SJCRH30 (cell line): ENCODE measurements at regions not wholly inside any gene's neighbourhood (a gene's known extent, or its start where the extent isn't known, plus 50 kb on each side); places are given as distances from the start of the nearest gene placed in this dataset.

ENCODE experiments used
- DNase-seq, 2 experiments: peaks; one replicate each; pipeline ENCODE4 v3.0.0-alpha.2; 2015 to 2020
- H3K27ac ChIP-seq: fragments of 250-450 bp; sonication (Bioruptor Pico); 2 replicates; pipeline ENCODE4 v1.5.1; 2020; ENCODE audit warnings: mild to moderate bottlenecking, moderate library complexity
- H3K27me3 ChIP-seq: fragments of 250-450 bp; sonication (Bioruptor Pico); 2 replicates; pipeline ENCODE4 v1.5.1; 2020; ENCODE audit warnings: mild to moderate bottlenecking, moderate library complexity
- H3K36me3 ChIP-seq: fragments of 250-450 bp; sonication (Bioruptor Pico); 2 replicates; pipeline ENCODE4 v1.5.1; 2020; ENCODE audit warnings: mild to moderate bottlenecking, moderate library complexity
- H3K4me1 ChIP-seq: fragments of 250-450 bp; sonication (Bioruptor Pico); 2 replicates; pipeline ENCODE4 v1.5.1; 2020; ENCODE audit warnings: mild to moderate bottlenecking, moderate library complexity
- H3K4me3 ChIP-seq: fragments of 250-450 bp; sonication (Bioruptor Pico); 2 replicates; pipeline ENCODE4 v1.5.1; 2020; ENCODE audit warnings: mild to moderate bottlenecking, moderate library complexity
- H3K9me3 ChIP-seq: fragments of 250-450 bp; sonication (Bioruptor Pico); replicated peaks from 2 replicates; pipeline ENCODE4 v1.5.1; 2020; ENCODE audit warnings: mild to moderate bottlenecking, moderate library complexity

GRCh38 chr7:46432708-46433107 lies 511.6 kb upstream of the IGFBP3 start:
- peaks cover 6% of the 10 kb centered on the region; the same call in 1 of the 2 replicates for H3K27me3 ChIP-seq
- no peak overlapping the region for H3K4me3 ChIP-seq
- no peak for DNase-seq
- no peaks in the 10 kb centered on the region for H3K36me3 ChIP-seq
- H3K9me3 ChIP-seq, result 0 out of 2 replicates have a peak, but pooled peaks cover 2% of the 10 kb centered on the region
- no peaks in the 10 kb centered on the region; the same call in 1 of the 2 replicates for H3K4me1 ChIP-seq
- H3K27ac ChIP-seq, result no peak overlapping the region

GRCh38 chr7:46428295-46428694 lies 507.2 kb upstream of the IGFBP3 start:
- H3K27ac ChIP-seq, result no peak overlapping the region
- peaks cover 6% of the 10 kb centered on the region; the same call in 1 of the 2 replicates for H3K27me3 ChIP-seq
- peaks cover 9% of the 10 kb centered on the region; the same call in 1 of the 2 replicates for H3K4me1 ChIP-seq
- H3K9me3 ChIP-seq, result no peaks in the 10 kb centered on the region; the same call in 1 of the 2 replicates
- no peak overlapping the region for H3K4me3 ChIP-seq
- DNase-seq, result no peak
- H3K36me3 ChIP-seq, result no peaks in the 10 kb centered on the region

DNA sequence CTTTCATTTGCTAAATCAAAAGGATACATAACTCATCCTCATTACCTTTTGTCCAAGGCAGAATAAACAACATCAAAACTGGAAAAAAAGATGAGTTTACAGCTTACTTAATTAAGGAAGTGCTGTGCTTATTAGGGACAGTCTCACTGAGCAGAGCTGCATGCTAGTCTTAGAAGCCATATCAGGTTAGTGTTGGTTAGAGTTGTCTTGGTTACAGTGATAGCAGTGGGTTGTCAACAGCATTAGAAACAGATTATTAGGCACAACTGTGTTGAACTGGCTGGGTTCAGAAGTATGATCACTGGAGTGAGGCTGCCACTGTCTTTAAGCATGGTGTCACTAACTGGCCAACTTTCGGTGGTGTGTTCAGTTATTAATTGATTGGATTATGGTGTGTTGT lies 503.9 kb upstream of the IGFBP3 start:
- H3K27ac ChIP-seq, result no peak overlapping the region
- DNase-seq, result no peak
- no peaks in the 10 kb centered on the region for H3K27me3 ChIP-seq
- H3K4me1 ChIP-seq, result peaks cover 14% of the 10 kb centered on the region; the same call in 1 of the 2 replicates
- no peaks in the 10 kb centered on the region; the same call in 1 of the 2 replicates for H3K9me3 ChIP-seq
- H3K4me3 ChIP-seq, result no peak overlapping the region
- H3K36me3 ChIP-seq, result no peaks in the 10 kb centered on the region

DNA sequence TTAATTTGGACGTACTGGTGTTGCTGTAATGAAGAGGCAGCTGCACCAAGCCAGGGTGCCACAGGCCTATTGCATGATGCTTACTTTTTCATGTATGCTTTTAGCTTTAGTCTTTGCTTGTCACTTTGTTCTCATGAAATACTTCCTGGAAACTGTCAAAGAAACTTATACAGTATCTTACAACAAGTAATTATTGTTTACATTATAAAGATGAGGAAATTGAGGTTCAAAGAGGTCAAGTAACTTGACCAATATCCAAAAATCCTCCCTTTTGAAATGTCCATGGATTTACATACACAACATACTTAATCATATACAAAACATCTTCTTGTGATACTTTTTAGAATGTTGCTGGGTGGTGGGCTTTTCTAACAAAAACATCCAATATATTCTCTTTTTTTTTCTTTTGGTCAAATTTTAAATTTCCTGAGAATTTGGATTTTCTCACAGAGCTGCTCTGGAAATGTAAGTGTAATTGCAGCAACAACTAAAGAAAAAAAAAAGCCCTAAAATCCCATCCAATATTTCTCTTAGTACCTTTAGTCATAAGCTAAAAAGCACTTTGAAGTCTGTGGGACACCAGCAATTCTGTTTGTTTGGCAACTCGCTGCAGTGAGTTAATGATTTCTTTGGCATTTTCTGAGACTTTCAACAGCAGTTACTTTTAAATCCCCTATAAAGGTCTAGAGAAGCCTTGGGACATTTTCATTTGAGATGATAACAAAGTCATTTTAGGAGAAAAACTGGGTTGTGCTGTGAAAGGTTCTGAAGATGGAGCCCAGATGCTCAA lies 500.6 kb upstream of the IGFBP3 start:
- Histone ChIP-seq H3K9me3 (no peaks in the 10 kb centered on the region; the same call in 1 of the 2 replicates), H3K27ac (no peak overlapping the region), H3K4me3 (no peak overlapping the region), H3K4me1 (peaks cover 14% of the 10 kb centered on the region; the same call in 1 of the 2 replicates), H3K27me3 (no peaks in the 10 kb centered on the region), H3K36me3 (no peaks in the 10 kb centered on the region)
- no peak for DNase-seq

DNA sequence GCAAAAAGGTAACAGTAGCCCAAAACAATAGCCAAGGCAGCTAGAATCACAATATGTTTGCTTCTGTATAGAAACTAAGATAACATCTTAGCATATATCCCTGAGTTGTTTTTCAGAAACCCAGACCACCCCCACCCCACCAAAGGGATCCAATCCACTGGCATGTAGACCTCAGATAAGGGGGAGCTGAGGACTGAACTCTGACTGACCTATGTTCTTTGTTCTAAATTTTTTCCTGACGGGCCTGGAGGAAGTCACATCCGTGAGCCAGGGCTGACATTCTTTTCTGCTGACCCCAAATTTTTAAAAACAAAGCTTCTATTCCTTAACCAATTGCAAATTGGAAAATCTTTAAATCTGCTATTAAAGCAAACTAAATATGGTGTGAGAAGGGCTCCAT lies 493.9 kb upstream of the IGFBP3 start:
- DNase-seq, result no peak
- no peaks in the 10 kb centered on the region for H3K36me3 ChIP-seq
- H3K4me1 ChIP-seq, result no peaks in the 10 kb centered on the region
- H3K4me3 ChIP-seq, result no peak overlapping the region
- no peaks in the 10 kb centered on the region for H3K9me3 ChIP-seq
- H3K27ac ChIP-seq, result no peak overlapping the region
- H3K27me3 ChIP-seq, result no peaks in the 10 kb centered on the region

DNA sequence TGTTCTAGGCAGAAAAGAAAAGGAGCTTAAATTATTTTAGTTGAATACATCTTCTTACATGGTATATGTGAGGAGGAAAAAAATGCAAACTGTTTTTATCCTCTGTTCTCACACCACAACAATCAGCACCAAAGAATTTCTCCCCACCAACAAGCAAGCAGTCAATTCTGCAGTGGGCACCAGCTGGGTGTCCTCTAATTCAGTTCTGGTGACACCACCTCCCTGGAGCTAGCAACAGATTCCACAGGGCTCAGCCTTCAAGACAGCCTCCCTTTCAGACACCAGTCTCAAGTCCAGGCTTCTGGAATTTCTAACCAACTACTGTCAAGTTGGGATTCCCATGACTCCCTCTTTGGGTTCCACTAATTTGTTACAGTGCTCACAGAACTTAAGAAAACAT lies 490.2 kb upstream of the IGFBP3 start:
- no peak for DNase-seq
- Histone ChIP-seq H3K27ac (no peak overlapping the region), H3K27me3 (no peaks in the 10 kb centered on the region), H3K36me3 (no peaks in the 10 kb centered on the region), H3K4me3 (no peak overlapping the region), H3K4me1 (no peaks in the 10 kb centered on the region), H3K9me3 (no peaks in the 10 kb centered on the region)

DNA sequence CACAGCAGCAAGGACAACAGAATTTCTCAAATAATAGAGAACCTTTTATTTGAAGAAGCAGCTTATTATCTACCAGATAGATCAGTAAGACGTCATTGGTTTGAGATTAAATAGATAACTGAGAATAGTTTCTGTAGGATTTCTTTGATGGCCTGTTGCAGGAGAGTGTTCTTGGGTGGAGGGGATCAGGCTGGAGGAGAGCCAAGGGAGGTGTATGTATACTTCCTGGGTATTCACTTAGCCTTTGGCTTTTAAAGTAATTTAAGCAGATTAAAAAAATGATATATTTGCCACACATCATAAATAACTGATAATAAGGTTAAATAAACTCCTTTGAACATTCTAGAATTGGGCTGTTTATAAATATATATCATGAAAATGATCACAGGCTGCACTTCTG lies 486.1 kb upstream of the IGFBP3 start:
- Histone ChIP-seq H3K36me3 (no peaks in the 10 kb centered on the region), H3K27me3 (no peaks in the 10 kb centered on the region), H3K4me1 (no peaks in the 10 kb centered on the region), H3K27ac (no peak overlapping the region), H3K9me3 (no peaks in the 10 kb centered on the region), H3K4me3 (no peak overlapping the region)
- no peak for DNase-seq

- H3K4me3 ChIP-seq, result no peak overlapping the region
- H3K36me3 ChIP-seq, result no peaks in the 10 kb centered on the region
- H3K4me1 ChIP-seq, result no peaks in the 10 kb centered on the region
- DNase-seq, result peak in 1 of 2 experiments; percentile 17
- H3K27me3 ChIP-seq, result no peaks in the 10 kb centered on the region
- no peak overlapping the region for H3K27ac ChIP-seq
- H3K9me3 ChIP-seq, result no peaks in the 10 kb centered on the region
These were observed 476.5 kb upstream of the IGFBP3 start for GRCh38 chr7:46397591-46397990.

- no peaks in the 10 kb centered on the region for H3K9me3 ChIP-seq
- no peaks in the 10 kb centered on the region for H3K27me3 ChIP-seq
- DNase-seq, result no peak
- H3K36me3 ChIP-seq, result no peaks in the 10 kb centered on the region
- no peaks in the 10 kb centered on the region for H3K4me1 ChIP-seq
- H3K4me3 ChIP-seq, result no peak overlapping the region
- H3K27ac ChIP-seq, result no peak overlapping the region
These were observed 475.4 kb upstream of the IGFBP3 start for GRCh38 chr7:46396481-46396880.

- Histone ChIP-seq H3K27ac (no peak overlapping the region), H3K4me3 (no peak overlapping the region), H3K36me3 (no peaks in the 10 kb centered on the region), H3K9me3 (no peaks in the 10 kb centered on the region), H3K4me1 (no peaks in the 10 kb centered on the region), H3K27me3 (no peaks in the 10 kb centered on the region)
- no peak for DNase-seq
These were observed 472.1 kb upstream of the IGFBP3 start for GRCh38 chr7:46393142-46393541.

GRCh38 chr7:46391231-46392201 lies 470.4 kb upstream of the IGFBP3 start:
- H3K4me3 ChIP-seq, result no peak overlapping the region
- no peaks in the 10 kb centered on the region for H3K36me3 ChIP-seq
- H3K9me3 ChIP-seq, result no peaks in the 10 kb centered on the region
- no peaks in the 10 kb centered on the region for H3K4me1 ChIP-seq
- H3K27ac ChIP-seq, result no peak overlapping the region
- no peaks in the 10 kb centered on the region for H3K27me3 ChIP-seq
- no peak for DNase-seq

DNA sequence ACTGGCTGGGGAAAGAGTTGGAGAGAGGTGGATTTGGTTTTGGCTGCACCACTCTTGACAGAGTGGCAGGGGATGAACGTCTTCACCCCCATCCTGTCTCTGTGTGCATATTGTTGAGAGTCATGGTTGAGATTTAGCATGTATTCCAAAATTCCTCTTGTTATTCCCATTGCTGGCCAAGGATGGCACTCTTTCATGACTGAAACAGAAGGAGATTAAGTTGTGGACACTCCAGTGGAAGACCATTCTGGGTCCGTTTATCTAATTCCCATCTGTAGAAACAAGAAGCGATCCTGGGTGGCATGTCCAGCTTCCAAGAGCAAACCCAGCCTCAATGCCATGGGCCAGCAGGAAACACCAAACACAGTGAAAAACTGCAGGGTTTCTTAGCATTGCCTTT lies 469.0 kb upstream of the IGFBP3 start:
- Histone ChIP-seq H3K27me3 (no peaks in the 10 kb centered on the region), H3K9me3 (no peaks in the 10 kb centered on the region), H3K36me3 (no peaks in the 10 kb centered on the region), H3K4me1 (no peaks in the 10 kb centered on the region), H3K27ac (no peak overlapping the region), H3K4me3 (no peak overlapping the region)
- no peak for DNase-seq

DNA sequence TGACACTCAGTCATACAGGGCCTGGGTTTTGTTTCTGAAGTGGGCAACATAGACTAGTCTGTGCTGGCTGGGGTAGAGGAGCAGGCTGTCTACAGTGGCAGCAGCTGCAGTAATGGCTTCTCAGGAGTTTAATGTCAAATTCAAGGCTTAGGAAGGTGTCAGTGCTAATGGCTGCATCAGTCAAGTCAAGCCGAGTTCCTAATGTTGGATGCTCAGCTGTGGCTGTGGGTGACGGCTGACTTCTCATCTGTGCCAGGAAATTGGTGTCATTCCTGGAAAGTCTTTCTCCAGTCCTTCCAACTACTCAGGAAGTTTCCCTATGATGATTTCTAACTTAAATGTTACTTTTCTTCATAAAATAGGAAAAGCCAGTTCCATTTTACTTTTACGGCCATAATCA lies 468.1 kb upstream of the IGFBP3 start:
- no peaks in the 10 kb centered on the region for H3K36me3 ChIP-seq
- no peaks in the 10 kb centered on the region for H3K4me1 ChIP-seq
- no peak overlapping the region for H3K4me3 ChIP-seq
- no peaks in the 10 kb centered on the region for H3K27me3 ChIP-seq
- H3K9me3 ChIP-seq, result no peaks in the 10 kb centered on the region
- no peak overlapping the region for H3K27ac ChIP-seq
- DNase-seq, result no peak

DNA sequence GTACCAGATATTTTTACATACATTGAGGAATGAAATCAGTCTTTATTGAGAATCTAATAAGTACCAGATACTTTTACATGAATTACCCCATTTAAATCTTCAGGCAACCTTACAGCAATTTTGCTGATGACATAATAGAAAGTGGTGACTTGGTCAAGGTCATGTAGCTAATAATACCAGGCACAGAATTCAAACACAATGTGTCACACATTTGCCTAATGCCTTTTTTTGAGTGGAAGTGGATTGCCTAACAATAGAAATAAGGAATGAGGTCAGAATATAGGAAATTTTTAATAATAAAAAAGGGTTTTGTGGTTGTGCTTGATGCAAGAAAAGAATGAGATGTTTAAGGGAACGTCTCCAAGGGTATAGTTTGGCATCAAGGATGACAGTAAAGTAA lies 466.6 kb upstream of the IGFBP3 start:
- no peak for DNase-seq
- H3K4me1 ChIP-seq, result no peaks in the 10 kb centered on the region
- no peak overlapping the region for H3K27ac ChIP-seq
- no peak overlapping the region for H3K4me3 ChIP-seq
- H3K27me3 ChIP-seq, result no peaks in the 10 kb centered on the region
- no peaks in the 10 kb centered on the region for H3K36me3 ChIP-seq
- H3K9me3 ChIP-seq, result no peaks in the 10 kb centered on the region
